Right renal cortex interstitium (tissue), 3 donors: ENCODE measurements at regions not wholly inside any gene's neighbourhood (a gene's known extent, or its start where the extent isn't known, plus 50 kb on each side); places are given as distances from the start of the nearest gene placed in this dataset.

Experiments
- DNase-seq, 3 donors: peaks; one replicate each; pipeline ENCODE4 v3.0.0-alpha.2; 2013; ENCODE audit warnings: low read depth in 3 of 3, low spot score in 2 of 3

DNA sequence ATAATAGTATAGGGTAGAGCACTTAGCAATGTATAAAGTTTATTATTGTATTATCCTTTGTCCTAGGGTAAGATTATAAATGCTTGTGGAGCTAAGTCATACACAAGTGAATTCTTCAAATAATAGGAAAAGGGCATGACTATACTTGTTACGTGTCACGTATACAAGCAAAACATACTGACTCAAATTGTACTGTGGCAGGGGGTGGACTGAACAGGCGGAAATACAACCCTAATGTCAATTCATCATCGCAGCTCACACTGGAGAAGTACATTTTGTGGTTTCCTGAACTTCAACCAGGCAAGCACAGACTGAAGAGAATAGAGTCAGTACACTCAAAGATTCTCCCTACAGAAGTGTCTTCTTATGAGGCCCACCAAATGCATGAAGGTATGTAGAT, 201.0 kb downstream of the MBD2 start:
- DNase-seq = no peak

DNA sequence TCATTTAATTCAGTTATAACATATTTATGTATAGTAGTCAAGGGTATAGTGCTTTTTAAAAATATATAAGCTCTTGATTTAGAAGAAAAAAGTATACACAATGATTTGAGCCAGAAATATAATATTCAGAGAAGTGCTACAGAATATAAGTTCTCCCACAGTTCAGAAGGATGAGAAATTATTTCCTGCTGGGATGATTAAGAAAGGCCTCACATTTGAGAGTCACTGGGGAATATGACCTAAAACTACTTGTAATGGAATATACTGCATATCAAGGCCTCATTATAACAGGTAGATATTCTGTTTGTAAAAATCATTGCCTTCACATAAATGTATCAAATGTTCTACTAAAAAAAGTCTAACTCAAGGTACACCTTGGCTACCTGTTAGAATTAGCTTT, 203.5 kb downstream of the MBD2 start:
- no peak for DNase-seq

DNA sequence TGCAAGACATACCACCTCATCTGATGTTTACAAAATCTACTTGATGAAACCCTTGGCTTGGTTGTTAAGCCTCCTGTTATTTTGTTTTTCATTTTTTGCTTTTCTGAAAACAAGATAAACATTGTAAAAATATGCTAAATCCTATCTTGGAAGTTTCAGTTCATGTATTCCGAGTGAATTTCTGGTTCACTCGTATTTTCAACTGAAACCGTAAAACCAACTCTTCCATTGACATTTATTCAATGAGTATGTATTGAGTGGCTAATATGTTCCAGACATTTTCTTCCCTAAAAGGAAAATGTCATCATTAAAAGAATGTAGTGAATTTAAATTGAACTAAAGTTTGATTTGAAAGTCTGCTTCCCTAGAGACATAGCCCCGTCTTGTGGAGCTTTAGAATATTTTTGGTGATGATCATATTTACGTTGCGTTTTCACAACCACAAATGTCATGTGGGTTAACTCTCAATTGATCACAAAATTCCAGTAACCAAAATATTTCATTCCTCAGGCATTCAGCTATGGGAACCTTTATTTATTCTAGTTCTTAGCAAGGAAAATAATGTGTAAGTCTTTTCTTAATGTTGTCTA, 204.2 kb downstream of the MBD2 start:
- no peak for DNase-seq

DNA sequence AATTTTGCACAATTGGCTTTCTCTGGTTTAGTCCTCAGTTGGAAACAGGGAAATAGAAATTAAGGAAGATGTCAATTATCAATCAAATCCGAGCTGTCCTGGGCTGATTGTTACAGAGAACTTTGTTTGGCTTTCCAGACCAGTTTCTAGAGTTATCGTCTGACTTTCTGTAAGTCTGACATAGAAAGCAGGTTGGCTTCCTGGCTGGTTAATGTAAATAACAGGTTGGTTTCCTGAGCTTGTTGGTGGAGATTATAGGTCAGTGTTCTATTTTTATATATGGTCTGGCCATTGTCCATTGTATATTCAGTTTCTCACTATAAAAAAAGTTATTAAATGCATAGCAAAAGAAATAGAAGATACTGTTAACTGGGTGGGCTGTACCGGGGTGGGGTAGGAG, 204.8 kb downstream of the MBD2 start:
- DNase-seq = no peak

DNA sequence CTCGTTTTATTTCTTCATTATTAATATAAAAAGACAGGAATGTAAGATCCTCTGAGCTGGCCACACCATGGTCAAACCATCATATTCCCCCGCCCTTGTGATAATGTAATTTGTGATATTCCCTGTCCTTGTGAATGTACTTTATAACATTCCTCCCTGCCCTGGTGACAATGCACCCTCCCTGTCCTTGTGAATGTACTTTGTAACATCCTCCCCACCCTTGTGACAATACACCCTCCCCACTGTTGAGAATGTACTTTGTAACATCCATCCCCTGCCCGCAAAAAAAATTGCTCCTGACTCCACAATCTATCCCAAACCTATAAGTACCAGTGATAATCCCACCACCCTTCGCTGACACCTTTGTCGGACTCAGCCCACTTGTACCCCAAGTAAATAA, 211.0 kb downstream of the MBD2 start:
- no peak for DNase-seq

DNA sequence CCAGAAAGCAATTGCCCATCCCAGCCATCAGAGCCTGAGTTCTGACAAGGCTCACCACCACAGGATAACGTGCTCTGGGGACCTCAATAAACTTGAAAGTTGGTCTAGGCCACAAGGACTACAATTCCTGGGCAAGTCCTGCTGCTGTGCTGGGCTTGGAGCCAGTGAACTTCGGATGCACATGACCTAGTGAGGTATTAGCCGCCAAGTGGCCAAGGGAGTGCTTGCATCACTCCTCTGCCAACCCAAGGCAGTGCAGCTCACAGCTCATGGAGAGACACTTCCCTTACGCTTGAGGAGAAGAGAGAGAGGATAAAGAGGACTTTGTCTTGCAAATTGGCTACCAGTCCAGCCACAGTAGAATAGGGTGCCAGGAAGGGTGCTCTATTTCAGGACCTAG, 219.6 kb downstream of the MBD2 start:
- DNase-seq = no peak

DNA sequence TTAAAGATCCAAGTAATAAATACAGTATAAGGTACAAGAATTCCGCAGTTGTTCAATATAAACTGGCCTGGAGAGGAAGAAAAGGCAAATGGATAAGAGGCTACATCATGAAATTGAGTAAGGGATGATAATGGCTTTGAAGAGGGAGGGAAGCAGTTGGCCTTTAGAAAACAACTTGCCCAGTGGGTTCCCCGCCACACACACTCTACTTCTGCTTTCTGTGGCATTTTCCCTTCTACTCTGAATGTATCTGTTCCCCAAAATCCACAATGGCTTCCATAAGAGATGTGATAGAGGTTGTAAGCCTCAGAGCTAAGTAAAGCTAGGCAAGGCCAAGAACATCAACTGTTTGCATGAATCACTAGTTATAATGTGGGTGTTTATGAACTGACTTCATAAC, 221.3 kb downstream of the MBD2 start:
- no peak for DNase-seq

DNA sequence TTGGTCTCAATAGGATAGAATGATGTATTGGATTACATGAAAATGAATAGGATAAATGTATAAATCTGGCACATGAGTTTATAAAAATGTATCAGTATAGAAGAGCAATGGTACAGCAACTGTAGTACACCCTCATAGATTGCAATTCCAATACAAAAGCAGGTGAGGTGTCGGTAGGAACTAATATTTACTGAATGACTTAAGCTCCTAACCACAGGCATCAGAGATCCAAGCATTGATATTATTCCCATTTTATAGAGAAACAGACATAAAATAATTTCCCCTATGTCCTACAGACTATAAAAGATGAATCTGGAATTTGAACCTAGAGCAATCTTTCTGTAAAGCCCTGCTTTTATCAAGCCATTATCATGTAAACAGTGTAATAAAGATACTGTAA, 227.4 kb downstream of the MBD2 start:
- DNase-seq = no peak

DNA sequence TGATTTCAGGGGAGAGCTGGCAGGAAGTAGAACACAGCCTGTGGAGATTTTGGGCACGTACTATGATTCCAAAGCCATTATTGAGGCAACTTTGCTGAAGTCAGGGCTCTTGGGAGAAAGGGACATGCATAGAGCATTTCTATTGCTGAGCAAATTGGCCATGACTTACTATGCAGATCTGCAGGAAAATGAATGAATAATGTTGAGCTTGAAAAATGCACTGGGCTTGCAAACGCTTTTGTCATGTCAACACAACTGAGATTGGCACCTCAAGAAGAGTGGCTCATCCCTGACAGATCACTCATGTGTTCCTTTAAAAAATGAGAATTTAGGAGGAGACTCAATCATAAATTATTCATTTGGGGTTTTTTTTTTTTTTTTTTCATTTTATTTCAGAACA, 230.5 kb downstream of the MBD2 start:
- no peak for DNase-seq

DNA sequence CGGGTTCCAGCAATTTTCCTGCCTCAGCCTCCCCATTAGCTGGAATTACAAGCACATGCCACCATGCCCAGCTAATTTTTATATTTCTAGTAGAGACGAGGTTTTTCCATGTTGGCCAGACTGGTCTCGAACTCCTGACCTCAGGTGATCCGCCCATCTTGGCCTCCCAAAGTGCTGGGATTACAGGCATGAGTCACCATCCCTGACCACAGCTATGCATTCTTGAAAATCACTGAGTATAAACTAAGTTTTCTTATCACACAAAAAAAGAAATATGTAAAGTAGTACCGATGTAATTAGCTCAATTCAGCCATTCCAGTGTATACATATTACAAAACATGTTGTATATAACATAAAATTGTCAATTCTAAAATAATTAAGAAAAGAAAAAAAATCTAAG, 232.7 kb downstream of the MBD2 start:
- no peak for DNase-seq

DNA sequence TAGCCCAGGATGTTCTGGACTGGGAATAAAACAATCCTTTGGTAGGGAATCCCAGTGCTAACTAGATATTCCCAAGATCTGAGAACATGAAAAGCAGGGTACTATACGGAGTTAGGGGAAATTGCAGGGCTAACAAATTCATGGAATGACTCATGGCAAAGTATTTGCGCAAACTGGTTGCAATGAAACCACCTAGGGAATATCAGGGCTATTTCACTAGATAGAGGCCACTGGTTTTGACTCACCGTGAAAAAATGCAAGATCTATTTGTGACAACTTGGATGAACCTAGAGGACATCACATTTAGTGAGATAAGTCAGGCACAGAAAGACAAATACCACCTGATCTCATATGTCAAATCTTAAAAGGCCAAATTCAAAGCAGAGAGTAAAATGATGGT, 233.3 kb downstream of the MBD2 start:
- DNase-seq = no peak

DNA sequence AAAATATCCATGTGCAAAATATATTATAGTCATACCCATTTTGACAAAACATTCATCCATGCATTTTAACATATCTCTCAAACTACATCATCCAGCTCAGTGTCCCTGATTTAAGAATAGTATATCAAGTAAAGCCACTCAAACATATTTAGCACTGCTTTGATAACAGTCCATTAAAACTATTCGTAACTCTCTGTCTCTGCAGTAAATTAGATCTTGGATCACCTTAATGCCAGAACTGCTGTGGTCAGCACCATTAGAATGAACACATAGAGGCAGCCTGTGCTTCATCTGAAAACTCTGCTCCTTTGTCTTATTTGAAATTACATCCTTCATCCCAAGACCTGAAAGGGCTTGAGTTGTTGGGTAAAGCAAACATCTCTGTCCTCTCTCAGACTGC, 234.0 kb downstream of the MBD2 start:
- no peak for DNase-seq

DNA sequence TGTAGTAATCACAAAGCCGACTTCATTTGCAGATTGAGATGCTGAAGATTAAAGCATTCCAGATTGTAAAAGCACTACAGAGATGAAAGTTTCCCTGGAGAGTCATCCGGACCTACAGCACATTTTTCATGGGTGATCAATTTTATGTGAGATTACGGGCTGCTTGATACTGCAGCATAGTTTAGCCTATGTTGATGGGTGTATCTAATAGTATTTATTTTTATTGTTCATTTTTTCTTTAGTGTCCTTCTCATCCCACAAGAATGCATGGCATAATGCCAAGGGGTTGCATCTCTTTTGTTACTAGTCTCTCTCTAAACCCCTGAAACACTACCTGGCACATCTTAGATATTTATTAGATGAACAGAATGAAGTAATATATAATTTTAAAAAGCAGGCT, 240.4 kb downstream of the MBD2 start:
- no peak for DNase-seq

DNA sequence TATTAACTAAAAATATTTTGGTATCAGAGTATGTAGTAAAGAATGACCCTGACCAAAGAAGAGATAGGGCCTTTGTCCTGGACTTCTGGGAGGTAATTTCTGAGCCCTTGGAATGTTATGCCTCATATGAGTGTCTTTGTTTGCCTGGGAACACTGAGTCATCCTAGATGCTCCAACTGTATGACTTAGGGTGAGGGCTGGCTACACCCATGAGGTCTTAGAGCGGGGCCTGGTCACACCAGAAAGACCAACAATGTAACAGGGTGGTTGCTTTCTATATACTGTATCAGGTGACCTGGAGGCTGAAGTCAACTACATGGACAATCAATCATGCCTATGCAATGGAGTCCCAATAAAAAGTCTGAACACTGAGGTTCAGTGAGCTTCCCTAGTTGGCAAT, 253.1 kb downstream of the MBD2 start:
- no peak for DNase-seq

DNA sequence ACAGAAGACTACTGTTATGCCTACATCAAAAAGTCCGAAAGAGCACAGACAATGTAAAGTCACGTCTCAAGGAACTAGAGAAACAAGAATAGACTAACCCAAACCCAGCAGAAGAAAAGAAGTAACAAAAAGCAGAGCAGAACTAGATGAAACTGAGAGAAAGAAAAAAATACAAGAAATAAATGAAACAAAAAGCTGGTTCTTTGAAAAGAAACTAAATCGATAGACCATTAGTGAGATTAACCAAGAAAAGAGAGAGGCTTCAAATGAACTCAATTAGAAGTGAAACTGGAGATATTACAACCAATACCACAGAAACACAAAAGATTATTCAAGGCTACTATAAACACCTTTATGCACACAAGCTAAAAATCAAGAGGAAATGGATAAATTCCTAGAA, 271.8 kb downstream of the MBD2 start:
- no peak for DNase-seq

DNA sequence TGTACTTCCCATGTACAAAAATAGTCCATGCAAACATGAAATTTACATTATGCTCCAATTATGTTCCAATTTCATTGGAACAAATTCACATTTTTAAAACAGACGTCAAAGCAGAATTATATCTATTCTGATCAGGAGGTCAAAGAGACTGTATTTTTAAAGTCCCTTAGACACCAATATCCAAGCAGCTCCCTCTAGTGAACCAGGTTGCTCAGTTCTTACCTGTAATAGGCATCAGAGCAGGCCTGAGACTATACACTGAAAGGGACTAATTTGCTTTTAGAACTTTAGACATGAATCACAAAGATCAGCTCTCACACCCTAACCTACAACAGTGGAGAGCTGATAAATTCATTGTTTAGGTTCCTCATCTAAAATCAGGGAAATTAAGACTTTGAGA, 273.9 kb downstream of the MBD2 start:
- DNase-seq = no peak

DNA sequence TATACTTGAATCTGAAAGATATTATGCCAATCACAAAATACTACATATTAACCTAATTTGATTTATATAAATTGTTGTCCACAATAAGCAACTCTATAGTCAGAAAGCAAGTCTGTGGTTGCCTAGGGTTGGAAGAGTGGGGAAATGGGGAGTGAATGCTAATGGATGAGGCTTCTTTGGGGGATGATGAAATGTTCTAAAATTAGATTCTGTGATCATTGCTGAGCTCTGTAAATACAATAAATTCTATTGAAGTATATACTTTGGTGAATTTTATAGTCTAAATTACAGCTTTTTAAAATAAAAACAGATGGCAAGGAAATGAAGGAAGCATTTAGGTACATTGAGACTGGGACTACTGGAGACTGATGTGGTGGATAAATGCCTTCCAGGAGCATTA, 275.5 kb downstream of the MBD2 start:
- no peak for DNase-seq

DNA sequence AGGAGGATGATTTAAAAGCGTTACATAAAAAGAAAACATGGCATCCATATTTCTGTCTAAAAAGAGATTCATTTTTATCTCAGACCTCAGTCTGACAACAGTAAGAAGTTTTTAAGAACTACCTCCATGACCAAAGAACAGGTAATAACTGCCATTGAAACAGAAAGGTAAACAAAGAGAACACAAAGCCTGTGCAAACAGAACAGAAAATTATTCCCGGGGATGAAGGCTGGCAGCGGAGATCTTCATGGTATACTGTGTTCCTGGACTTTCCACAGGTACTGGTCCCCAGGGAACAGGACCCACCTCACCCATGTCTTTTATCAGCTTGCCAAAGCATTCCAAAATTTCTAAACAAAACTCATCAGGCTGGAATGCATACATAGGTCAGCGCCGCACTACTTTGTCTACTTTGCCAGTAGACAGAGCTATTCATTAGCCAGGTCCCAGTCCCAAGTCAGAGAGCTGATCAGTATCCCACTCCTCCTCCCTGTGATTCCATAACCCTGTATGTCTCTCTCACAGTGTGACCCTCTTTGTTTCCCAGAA, 277.3 kb downstream of the MBD2 start:
- DNase-seq = no peak

DNA sequence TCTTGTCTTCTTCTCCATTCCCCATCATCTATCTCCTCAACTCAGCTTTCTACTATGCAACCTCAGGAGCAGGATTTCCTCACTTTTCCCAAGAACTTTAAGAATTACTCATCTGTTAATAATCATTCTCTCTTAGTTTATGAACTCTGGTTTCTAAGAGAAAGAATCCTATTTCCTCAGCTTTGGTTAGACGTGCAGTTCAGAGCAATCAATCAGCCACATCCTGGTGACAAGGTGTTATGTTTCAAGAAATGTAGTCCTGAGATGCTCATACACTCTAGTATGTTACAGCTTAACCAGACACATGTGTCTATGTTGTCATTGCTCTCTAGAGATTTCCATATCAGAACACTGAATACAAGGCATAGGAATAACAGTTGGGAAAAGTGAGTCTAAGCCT, 277.9 kb downstream of the MBD2 start:
- no peak for DNase-seq

DNA sequence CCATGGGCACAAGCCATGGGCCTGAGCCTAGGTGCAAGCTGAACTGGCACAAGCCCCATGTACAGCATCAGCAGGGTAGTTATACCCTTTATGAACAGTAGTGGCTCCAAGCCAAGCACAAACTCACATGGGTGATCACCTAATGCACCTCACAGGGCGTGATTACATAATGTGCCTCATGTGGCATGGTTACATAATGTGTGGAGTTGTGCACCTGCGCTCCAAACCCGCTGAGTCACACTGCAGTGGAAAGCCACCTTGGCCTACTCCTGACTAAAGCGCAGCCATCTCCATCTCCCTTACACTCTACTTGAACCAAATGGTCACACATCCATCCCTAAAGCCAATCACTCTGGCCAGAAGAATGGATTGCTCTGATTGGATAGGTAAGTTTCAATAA, 279.7 kb downstream of the MBD2 start:
- DNase-seq = no peak

DNA sequence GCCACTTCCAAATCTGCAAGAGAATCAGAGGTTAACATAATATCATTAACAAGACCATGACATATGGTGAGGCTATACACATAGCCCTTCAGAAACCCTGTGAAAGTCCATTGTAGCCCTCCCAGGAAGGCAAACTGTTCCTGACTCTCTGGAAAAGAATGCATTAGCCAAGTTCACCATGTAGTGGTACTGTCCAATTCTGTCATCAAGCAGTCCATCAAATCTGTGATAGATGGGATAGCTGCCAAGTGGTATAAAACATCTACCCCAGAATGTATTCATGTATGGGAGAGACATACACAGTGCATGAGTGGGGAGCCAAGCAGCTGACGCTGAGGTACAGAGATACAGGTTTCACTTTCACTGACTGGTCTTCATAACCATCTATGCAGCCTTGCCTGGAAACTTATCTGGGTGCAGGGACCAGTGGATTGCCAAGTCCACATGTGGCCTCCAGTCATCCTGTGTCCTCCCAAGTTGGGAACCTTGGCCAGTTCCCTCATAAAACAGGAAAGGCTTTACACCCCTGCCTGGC, 281.1 kb downstream of the MBD2 start:
- no peak for DNase-seq

DNA sequence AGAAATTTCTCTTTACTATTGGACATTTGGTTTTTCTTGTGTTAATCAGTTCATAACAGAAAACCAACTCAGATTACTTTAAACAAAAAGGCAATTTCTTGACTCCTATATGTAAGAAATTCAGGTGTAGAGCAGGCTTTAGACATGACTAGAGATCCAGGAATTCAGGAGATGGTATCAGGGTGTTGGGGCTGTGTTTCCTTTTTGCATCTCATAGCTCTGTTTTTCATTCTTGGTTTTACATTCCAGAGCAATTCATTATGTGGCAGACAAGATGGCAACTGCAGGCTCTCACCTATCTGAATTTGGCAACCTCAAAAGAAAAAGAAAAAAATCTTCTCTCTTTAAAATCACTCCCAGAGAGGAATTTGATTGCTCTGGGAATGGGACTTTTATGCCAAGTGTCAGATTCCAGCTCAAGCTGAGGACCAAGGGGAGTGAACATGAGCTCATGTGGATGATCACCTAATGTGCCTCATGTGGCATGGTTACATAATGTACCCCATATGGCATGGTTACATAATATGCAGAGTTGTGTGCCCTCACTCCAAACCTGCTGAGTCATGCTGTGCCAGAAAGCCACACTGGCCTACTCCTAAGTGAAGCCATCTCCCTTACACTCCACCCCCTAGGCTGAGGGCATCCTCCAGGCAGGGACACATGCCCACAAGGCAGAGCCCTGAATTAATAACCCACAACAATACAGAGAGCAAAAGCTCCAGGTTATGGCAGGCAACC, 282.7 kb downstream of the MBD2 start:
- DNase-seq = no peak
